Endothelial cell of umbilical vein (primary cell): ENCODE measurements at regions not wholly inside any gene's neighbourhood (a gene's known extent, or its start where the extent isn't known, plus 50 kb on each side); places are given as distances from the start of the nearest gene placed in this dataset.

Source experiments
- BruUV-seq: library from RNA; stranded (reverse); fragments of 400-500 nt; replicated peaks from 2 replicates; lab custom pipeline; 2021; lab: Mats Ljungman, UMichigan
- CTCF ChIA-PET: fragments of 300-600, 350-600 bp; sonication (Branson Sonifier 250); formaldehyde crosslinking; loops from one replicate; lab custom pipeline; 2021; ENCODE audit warnings: antibody characterized with exemption, inconsistent platforms; lab: Charles Lee
- POLR2A ChIA-PET: fragments of 300-600, 350-600 bp; sonication (Branson Sonifier 250); formaldehyde crosslinking; loops from one replicate; lab custom pipeline; 2021; ENCODE audit warnings: antibody characterized with exemption, inconsistent platforms; lab: Charles Lee
- DNase-seq: peaks from one replicate; pipeline ENCODE4 v3.0.0-alpha.2; 2011; ENCODE audit warnings: low read depth, low spot score
- FAIRE-seq: peaks from 2 replicates; lab custom pipeline; 2011; peaks lifted over from hg19 to GRCh38; lab: Jason Lieb, UNC
- H2AFZ ChIP-seq: 2 replicates; pipeline ENCODE4 v1.6.0; 2012; ENCODE audit warnings: low read depth, low read length, control low read depth, inconsistent platforms
- H3K27ac ChIP-seq: 2 replicates; pipeline ENCODE4 v1.5.1; 2011; ENCODE audit warnings: low read depth, mild to moderate bottlenecking, control low read depth, low read length, moderate library complexity; ENCODE audit not compliant: insufficient read depth
- H3K27me3 ChIP-seq, 2 experiments: 2 replicates each; pipeline versions ENCODE4 v1.6.0 to v1.6.1; 2011; ENCODE audit warnings: low read length in 2 of 2, mixed read lengths in 1 of 2; ENCODE audit not compliant: control insufficient read depth in 2 of 2, insufficient read depth in 2 of 2
- H3K36me3 ChIP-seq, 2 experiments: 2 replicates in 1 of 2; 3 replicates in 1 of 2; pipeline ENCODE4 v1.5.1; 2011; ENCODE audit warnings: low read length in 2 of 2, mild to moderate bottlenecking in 1 of 2, moderate library complexity in 1 of 2; ENCODE audit not compliant: control insufficient read depth in 2 of 2, insufficient read depth in 2 of 2; ENCODE audit errors: extremely low read depth in 1 of 2
- H3K4me1 ChIP-seq: 3 replicates; pipeline ENCODE4 v1.5.1; 2011; ENCODE audit warnings: mild to moderate bottlenecking, low read length; ENCODE audit not compliant: control insufficient read depth, insufficient read depth; ENCODE audit errors: extremely low read depth
- H3K4me2 ChIP-seq: 2 replicates; pipeline ENCODE4 v1.6.1; 2011; ENCODE audit warnings: low read length, control low read depth, mixed read lengths; ENCODE audit not compliant: insufficient read depth
- H3K4me3 ChIP-seq, 3 experiments: fragments of 200-600 bp in 1 of 3; sonication (generic), shearing (Covaris generic) in 1 of 3; replicated peaks in 1 of 3; 2 replicates each; pipeline ENCODE4 v1.5.1; 2011 to 2016; ENCODE audit warnings: control low read depth in 3 of 3, low read length in 3 of 3, mild to moderate bottlenecking in 2 of 3, inconsistent platforms in 1 of 3, low read depth in 1 of 3, moderate library complexity in 1 of 3; ENCODE audit not compliant: insufficient read depth in 1 of 3
- H3K79me2 ChIP-seq: 2 replicates; pipeline ENCODE4 v1.6.0; 2012; ENCODE audit warnings: low read length, inconsistent platforms; ENCODE audit not compliant: control insufficient read depth, insufficient read depth
- H3K9ac ChIP-seq: replicated peaks from 2 replicates; pipeline ENCODE3; 2011; ENCODE audit warnings: low read length, control low read depth; ENCODE audit not compliant: insufficient read depth; ENCODE audit errors: extremely low read depth
- H3K9me1 ChIP-seq: replicated peaks from 3 replicates; pipeline ENCODE4 v1.6.0; 2011; ENCODE audit warnings: mild to moderate bottlenecking, low read length; ENCODE audit not compliant: control insufficient read depth, insufficient read depth; ENCODE audit errors: extremely low read depth
- H3K9me3 ChIP-seq: replicated peaks from 2 replicates; pipeline ENCODE4 v1.5.1; 2012; ENCODE audit warnings: low read length, inconsistent platforms; ENCODE audit not compliant: control insufficient read depth, insufficient read depth
- H4K20me1 ChIP-seq: replicated peaks from 2 replicates; pipeline ENCODE3; 2011; ENCODE audit warnings: mild to moderate bottlenecking, low read length; ENCODE audit not compliant: control insufficient read depth, insufficient read depth; ENCODE audit errors: extremely low read depth
- CTCF ChIP-seq, 2 donors: IDR thresholded peaks; 1 replicate in 1 of 2; 2 replicates in 1 of 2; pipeline ENCODE4 v1.5.1; 2011; ENCODE audit warnings: low read length in 2 of 2, mild to moderate bottlenecking in 2 of 2, moderate library complexity in 2 of 2, control low read depth in 1 of 2, inconsistent platforms in 1 of 2, low read depth in 1 of 2; ENCODE audit not compliant: insufficient read depth in 1 of 2; ENCODE audit errors: extremely low read depth in 1 of 2
- EZH2 ChIP-seq: IDR thresholded peaks from 2 replicates; pipeline ENCODE4 v1.6.1; 2012; ENCODE audit warnings: borderline replicate concordance, low read depth, mild to moderate bottlenecking, moderate library complexity, low read length, inconsistent platforms; ENCODE audit not compliant: severe bottlenecking
- FOS ChIP-seq: IDR thresholded peaks from 2 replicates; pipeline ENCODE4 v1.6.1; 2011; ENCODE audit warnings: mild to moderate bottlenecking, low read length, moderate library complexity, borderline replicate concordance; ENCODE audit not compliant: insufficient read depth
- GATA2 ChIP-seq: IDR thresholded peaks from 2 replicates; pipeline ENCODE4 v1.7.0; 2011; ENCODE audit warnings: low read depth, mild to moderate bottlenecking, moderate library complexity, mixed read lengths, low read length; ENCODE audit not compliant: insufficient read length, insufficient read depth
- JUN ChIP-seq: IDR thresholded peaks from 2 replicates; pipeline ENCODE4 v1.6.1; 2011; ENCODE audit warnings: borderline replicate concordance, low read depth; ENCODE audit not compliant: insufficient read length, insufficient read depth
- MAX ChIP-seq: IDR thresholded peaks from 2 replicates; pipeline ENCODE4 v1.6.1; 2011; ENCODE audit not compliant: insufficient read depth, insufficient read length
- MYC ChIP-seq: IDR thresholded peaks from one replicate; pipeline ENCODE4 v1.6.1; 2011; ENCODE audit warnings: mild to moderate bottlenecking, low read depth, low read length
- POLR2A ChIP-seq: IDR thresholded peaks from 2 replicates; pipeline ENCODE4 v1.6.1; 2012; ENCODE audit warnings: low read depth, mild to moderate bottlenecking, control low read depth, low read length
- POLR2AphosphoS5 ChIP-seq: IDR thresholded peaks from 2 replicates; pipeline ENCODE4 v1.6.1; 2012; ENCODE audit warnings: low read depth, mild to moderate bottlenecking, control low read depth, low read length, moderate library complexity; ENCODE audit not compliant: insufficient read depth
- dilution Hi-C: fragments of 300-500 bp; cut with MboI; formaldehyde crosslinking; loops from one replicate; pipeline ENCODE4 v1.15.0; 2019; ENCODE audit warnings: low sequenced_read_pairs; ENCODE audit not compliant: extremely low pct_ligation_motif_present
- intact Hi-C: fragments of 100-400 bp; cut with micrococcal nuclease; formaldehyde crosslinking; loops from one replicate; pipeline ENCODE4 v1.10.0; 2022

- H3K9me1 ChIP-seq: no peaks in the 10 kb centered on the region
- BruUV-seq: no TSS peak
- intact Hi-C loops (loop anchor here (10.0 kb wide), 1 partner anchor 422 kb away; the partner anchor contains the start of gene AP3B1), dilution Hi-C loops (no loop called here)
- H3K9ac ChIP-seq: no peak overlapping the region
- H2AFZ ChIP-seq: no peak overlapping the region
- H3K79me2 ChIP-seq: no peaks in the 10 kb centered on the region
- H4K20me1 ChIP-seq: no peaks in the 10 kb centered on the region
- no peaks in the 10 kb centered on the region for H3K36me3 ChIP-seq
- H3K9me3 ChIP-seq: no peaks in the 10 kb centered on the region
- no peak for FAIRE-seq
- no peak for TF ChIP-seq FOS
- TF ChIP-seq MYC: no peak
- no peak for TF ChIP-seq CTCF (IDR thresholded peaks at IDR 0.05; ENCODE audit: extremely low read depth in 1 of 2, insufficient read depth in 1 of 2, low read depth in 1 of 2, low read length in 2 of 2)
- TF ChIP-seq JUN: no peak
- TF ChIP-seq MAX: no peak
- TF ChIP-seq POLR2A: no peak
- TF ChIP-seq EZH2: no peak
- no peak for TF ChIP-seq POLR2AphosphoS5
- no peak for TF ChIP-seq GATA2
- no peaks in the 10 kb centered on the region for H3K4me1 ChIP-seq
- no peak overlapping the region for H3K4me2 ChIP-seq
- H3K4me3 ChIP-seq: no peak overlapping the region
- H3K27me3 ChIP-seq: peaks cover 0 to 5% of the 10 kb centered on the region in 2 experiments
- ChIA-PET POLR2A (no interaction called here), CTCF (no interaction called here)
- DNase-seq: no peak
- no peak overlapping the region for H3K27ac ChIP-seq
These were observed 97.1 kb upstream of the TBCA start for GRCh38 chr5:77873239-77873638.
